Neuron (in vitro differentiated cells): ENCODE measurements at regions not wholly inside any gene's neighbourhood (a gene's known extent, or its start where the extent isn't known, plus 50 kb on each side); places are given as distances from the start of the nearest gene placed in this dataset.

Source experiments
- H2AFZ ChIP-seq: one replicate; pipeline ENCODE4 v1.6.1; 2013; ENCODE audit warnings: low read depth, mild to moderate bottlenecking, inconsistent platforms, low read length, moderate library complexity
- H3K27me3 ChIP-seq: one replicate; pipeline ENCODE4 v1.6.1; 2013; ENCODE audit warnings: low read length; ENCODE audit not compliant: insufficient read depth
- H3K36me3 ChIP-seq: one replicate; pipeline ENCODE4 v1.6.1; 2013; ENCODE audit warnings: low read length; ENCODE audit not compliant: insufficient read depth
- H3K4me1 ChIP-seq: one replicate; pipeline ENCODE4 v1.6.1; 2013; ENCODE audit warnings: low read length; ENCODE audit not compliant: insufficient read depth
- H3K4me3 ChIP-seq: 2 replicates; pipeline ENCODE4 v1.5.1; 2013; ENCODE audit warnings: mild to moderate bottlenecking, low read length, moderate library complexity
- H3K9me3 ChIP-seq: one replicate; pipeline ENCODE4 v1.6.1; 2013; ENCODE audit warnings: low read length

DNA sequence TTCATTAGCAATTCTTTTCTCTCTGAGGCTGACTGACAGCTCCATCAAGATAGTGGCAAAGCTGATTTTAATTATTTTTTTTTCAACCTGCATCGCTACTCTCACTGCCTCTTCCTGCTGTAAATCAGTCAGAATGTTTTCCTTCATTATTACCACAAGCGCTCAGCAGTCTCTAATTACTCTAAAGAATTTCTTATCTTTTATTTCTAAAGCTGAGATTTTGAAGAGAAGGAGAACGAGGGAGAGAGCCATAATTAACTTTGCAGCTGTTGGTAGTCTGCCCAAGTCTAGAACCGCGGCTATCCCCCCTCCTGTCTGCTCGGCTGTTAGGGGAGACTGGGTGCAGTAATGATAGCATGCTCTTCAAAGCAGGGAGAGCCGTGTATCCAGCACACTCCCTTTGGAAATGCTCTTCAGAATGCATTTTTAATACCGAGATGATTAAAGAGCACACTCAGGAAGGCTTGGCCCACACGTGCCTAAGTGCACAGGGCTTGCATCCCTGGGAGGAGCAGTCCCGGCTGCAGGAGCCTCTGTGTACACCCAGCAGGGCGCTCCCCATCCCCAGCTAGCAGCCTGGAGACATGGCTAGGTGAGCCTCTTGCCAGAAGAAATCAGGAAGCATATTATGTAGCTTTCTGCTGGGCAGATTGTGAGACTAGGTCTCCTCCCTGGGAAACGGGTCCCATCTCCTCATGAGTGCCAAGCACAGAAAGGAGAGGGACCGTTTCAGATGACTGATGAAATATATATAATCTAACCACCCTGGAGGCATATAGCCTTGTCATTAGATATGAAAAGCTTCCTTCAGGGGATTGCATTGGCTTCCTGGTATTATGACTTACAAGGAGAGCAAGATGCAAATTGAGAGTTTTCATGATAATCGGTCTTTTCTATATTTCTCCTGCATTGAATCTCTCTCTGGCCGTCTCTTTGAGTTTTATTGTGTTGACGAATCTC lies 555.2 kb downstream of the CMPK2 start:
- Histone ChIP-seq H3K36me3 (no peaks in the 10 kb centered on the region), H3K4me1 (peaks cover 21% of the 10 kb centered on the region), H2AFZ (no peak overlapping the region), H3K27me3 (no peaks in the 10 kb centered on the region), H3K9me3 (no peaks in the 10 kb centered on the region), H3K4me3 (no peak overlapping the region)

DNA sequence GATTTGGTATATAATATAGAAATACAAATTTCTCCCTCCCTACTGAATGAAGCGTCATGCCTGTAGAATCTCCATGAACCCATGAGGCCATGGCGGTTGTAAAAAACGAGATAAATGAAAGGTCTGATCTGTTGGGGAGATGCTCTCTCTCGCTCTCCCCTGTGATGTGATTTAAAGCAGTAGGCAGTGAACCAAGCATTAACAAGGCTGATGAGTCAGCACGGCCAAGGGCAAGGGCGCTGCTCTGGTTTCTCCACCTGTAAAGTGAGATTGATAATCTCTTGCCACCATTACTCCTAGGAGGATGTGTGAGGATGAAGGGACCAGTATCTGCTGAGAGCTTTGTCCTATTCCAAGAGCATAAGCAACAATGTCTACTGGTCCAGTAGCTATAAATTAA lies 553.3 kb downstream of the CMPK2 start:
- Histone ChIP-seq H3K4me1 (peaks cover 21% of the 10 kb centered on the region), H2AFZ (no peak overlapping the region), H3K9me3 (no peaks in the 10 kb centered on the region), H3K36me3 (no peaks in the 10 kb centered on the region), H3K4me3 (no peak overlapping the region), H3K27me3 (no peaks in the 10 kb centered on the region)

DNA sequence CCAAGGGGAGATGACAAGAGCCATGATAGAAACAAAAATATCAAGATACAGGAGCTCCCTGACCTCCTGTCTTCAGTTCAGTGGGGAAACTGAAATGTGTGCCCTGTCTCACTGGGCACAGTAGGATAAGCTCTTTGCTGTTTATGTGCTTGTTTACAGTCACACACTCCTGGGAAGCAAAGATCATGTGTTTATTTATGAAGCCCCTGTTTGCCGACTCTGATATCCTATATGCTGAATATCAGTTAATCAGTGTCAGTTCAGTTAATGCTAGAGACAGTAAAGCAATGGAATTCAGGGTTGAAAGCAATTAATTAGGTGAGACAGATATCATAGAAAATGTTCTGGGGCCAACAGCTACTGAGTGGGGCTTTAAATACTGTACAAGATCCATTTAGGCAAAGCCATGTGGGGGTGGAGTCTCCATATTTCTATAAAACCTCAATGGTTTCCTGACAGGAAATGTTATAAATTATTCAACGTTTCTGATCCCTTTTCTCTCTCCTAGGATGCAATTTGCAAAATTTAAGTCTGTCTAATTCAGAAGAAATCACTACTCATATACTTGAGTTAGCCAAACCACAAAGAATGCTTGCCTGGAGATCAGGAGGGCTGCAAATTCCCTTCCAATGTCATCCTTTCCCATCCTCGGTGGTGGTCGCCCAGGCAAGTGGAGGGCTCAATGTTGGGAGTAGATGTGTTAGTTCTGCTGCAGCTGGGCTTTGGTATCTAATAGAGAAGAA lies 551.3 kb downstream of the CMPK2 start:
- Histone ChIP-seq H3K4me1 (peaks cover 19% of the 10 kb centered on the region), H2AFZ (no peak overlapping the region), H3K36me3 (no peaks in the 10 kb centered on the region), H3K27me3 (no peaks in the 10 kb centered on the region), H3K4me3 (no peak overlapping the region), H3K9me3 (no peaks in the 10 kb centered on the region)

- Histone ChIP-seq H3K27me3 (no peaks in the 10 kb centered on the region), H3K4me3 (no peak overlapping the region), H3K9me3 (peaks cover 4% of the 10 kb centered on the region), H3K4me1 (no peaks in the 10 kb centered on the region), H3K36me3 (no peaks in the 10 kb centered on the region), H2AFZ (no peak overlapping the region)
Observed at GRCh38 chr2:6325616-6326015, 540.1 kb downstream of the CMPK2 start.

- Histone ChIP-seq H3K9me3 (peaks cover 4% of the 10 kb centered on the region), H3K4me3 (no peak overlapping the region), H3K27me3 (no peaks in the 10 kb centered on the region), H3K4me1 (no peaks in the 10 kb centered on the region), H3K36me3 (no peaks in the 10 kb centered on the region), H2AFZ (no peak overlapping the region)
Observed at GRCh38 chr2:6326958-6327357, 538.7 kb downstream of the CMPK2 start.

GRCh38 chr2:6336752-6337471 lies 528.8 kb downstream of the CMPK2 start:
- no peaks in the 10 kb centered on the region for H3K27me3 ChIP-seq
- no peaks in the 10 kb centered on the region for H3K36me3 ChIP-seq
- no peak overlapping the region for H3K4me3 ChIP-seq
- peaks cover 3% of the 10 kb centered on the region for H3K4me1 ChIP-seq
- peaks cover 3% of the 10 kb centered on the region for H3K9me3 ChIP-seq
- no peak overlapping the region for H2AFZ ChIP-seq

- H3K9me3 ChIP-seq: peaks cover 3% of the 10 kb centered on the region
- H3K4me3 ChIP-seq: no peak overlapping the region
- no peaks in the 10 kb centered on the region for H3K36me3 ChIP-seq
- no peak overlapping the region for H2AFZ ChIP-seq
- peaks cover 3% of the 10 kb centered on the region for H3K4me1 ChIP-seq
- H3K27me3 ChIP-seq: no peaks in the 10 kb centered on the region
Observed at GRCh38 chr2:6337472-6337820, 528.3 kb downstream of the CMPK2 start.

DNA sequence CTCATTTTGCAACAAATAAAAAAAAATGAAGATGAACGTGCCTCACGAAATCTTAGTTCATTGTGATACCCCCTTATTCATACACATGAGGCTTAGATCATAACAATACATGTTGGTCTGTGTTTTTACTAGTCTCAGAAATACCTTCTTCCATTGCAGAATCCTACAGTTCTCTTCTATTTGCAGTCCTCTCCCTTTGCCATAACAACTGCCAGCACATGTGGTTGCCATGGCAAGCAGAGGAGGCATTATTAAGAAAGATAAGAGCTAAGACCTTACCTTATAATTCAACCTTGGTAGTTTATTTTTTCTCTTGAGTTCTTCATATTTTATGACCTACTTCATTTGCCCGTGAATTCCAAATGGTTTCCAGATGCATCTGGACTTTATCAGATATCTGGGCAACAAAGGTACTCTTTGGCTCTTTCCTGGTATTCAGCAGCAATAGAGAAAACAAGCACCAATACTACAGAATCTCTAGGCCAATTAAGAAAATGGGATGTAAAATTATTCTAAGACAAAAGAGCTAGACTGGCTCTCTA lies 524.0 kb downstream of the CMPK2 start:
- Histone ChIP-seq H3K27me3 (no peaks in the 10 kb centered on the region), H3K4me3 (no peak overlapping the region), H3K36me3 (no peaks in the 10 kb centered on the region), H3K9me3 (no peaks in the 10 kb centered on the region), H2AFZ (no peak overlapping the region), H3K4me1 (peaks cover 3% of the 10 kb centered on the region)

GRCh38 chr2:6342273-6342920 lies 523.3 kb downstream of the CMPK2 start:
- H3K27me3 ChIP-seq: no peaks in the 10 kb centered on the region

DNA sequence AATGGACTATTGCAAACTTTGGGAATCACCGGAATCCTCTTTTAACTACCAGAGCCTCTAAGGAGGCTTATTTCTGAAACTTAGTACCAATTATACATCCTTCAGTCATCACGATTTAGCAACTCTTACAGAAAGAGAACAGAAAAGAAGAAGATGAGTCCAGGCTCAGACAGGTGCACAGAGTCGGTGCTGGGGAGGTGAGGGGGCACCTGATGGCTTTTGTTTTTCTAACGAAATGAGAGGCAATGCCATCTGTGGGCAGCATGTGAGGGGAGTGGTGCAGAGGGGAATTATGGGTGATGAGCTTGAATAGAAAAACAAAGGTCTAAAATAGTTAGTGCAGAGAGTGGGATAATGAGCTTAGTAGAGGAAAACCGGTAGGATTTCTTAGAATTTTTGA lies 522.6 kb downstream of the CMPK2 start:
- H3K9me3 ChIP-seq: no peaks in the 10 kb centered on the region
- H3K4me1 ChIP-seq: peaks cover 3% of the 10 kb centered on the region
- H3K36me3 ChIP-seq: no peaks in the 10 kb centered on the region
- H2AFZ ChIP-seq: no peak overlapping the region
- no peak overlapping the region for H3K4me3 ChIP-seq
- H3K27me3 ChIP-seq: no peaks in the 10 kb centered on the region

More at GRCh38 chr2:6342273-6342920, 523.3 kb downstream of the CMPK2 start:
- no peaks in the 10 kb centered on the region for H3K9me3 ChIP-seq
- peaks cover 3% of the 10 kb centered on the region for H3K4me1 ChIP-seq
- H3K4me3 ChIP-seq: no peak overlapping the region
- no peak overlapping the region for H2AFZ ChIP-seq
- H3K36me3 ChIP-seq: no peaks in the 10 kb centered on the region

- Histone ChIP-seq H3K27me3 (no peaks in the 10 kb centered on the region), H3K36me3 (no peaks in the 10 kb centered on the region)
Observed at GRCh38 chr2:6352247-6352646, 513.5 kb downstream of the CMPK2 start.

DNA sequence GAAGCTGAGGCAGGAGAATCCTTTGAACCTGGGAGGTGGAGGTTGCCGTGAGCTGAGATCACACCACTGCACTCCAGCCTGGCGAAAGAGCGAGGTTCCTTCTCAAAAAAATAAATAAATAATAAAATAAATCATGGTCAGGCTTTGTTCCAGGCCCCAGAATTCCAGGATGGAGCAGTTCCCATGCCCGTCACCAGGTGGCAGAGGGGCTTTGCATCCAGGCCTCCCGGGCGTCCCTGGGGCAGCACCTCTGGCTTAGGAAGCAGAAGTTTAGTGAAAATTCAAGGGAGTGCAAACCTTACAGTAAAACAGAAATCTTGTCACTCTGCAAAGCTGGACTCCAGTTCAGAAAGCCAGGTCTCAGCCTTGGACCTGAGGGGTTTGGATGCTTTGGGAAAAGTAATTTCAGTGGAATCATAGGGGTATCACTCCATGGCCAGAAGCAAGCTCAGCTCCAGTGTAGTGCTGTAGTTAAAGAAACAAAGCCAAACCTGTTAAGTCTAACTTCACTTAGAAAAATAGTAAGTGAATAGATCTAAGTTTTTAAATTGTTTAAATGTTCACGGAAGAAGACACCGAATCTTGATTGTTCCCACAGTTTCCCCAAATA lies 512.7 kb downstream of the CMPK2 start:
- H3K9me3 ChIP-seq: no peaks in the 10 kb centered on the region
- H3K36me3 ChIP-seq: no peaks in the 10 kb centered on the region
- no peaks in the 10 kb centered on the region for H3K27me3 ChIP-seq
- no peaks in the 10 kb centered on the region for H3K4me1 ChIP-seq
- no peak overlapping the region for H3K4me3 ChIP-seq
- H2AFZ ChIP-seq: no peak overlapping the region

More at GRCh38 chr2:6352247-6352646, 513.5 kb downstream of the CMPK2 start:
- no peaks in the 10 kb centered on the region for H3K4me1 ChIP-seq
- H2AFZ ChIP-seq: no peak overlapping the region
- no peak overlapping the region for H3K4me3 ChIP-seq
- no peaks in the 10 kb centered on the region for H3K9me3 ChIP-seq
